ENCODE measurements at regions not wholly inside any gene's neighbourhood (a gene's known extent, or its start where the extent isn't known, plus 50 kb on each side); places are given as distances from the start of the nearest gene placed in this dataset.

DNA sequence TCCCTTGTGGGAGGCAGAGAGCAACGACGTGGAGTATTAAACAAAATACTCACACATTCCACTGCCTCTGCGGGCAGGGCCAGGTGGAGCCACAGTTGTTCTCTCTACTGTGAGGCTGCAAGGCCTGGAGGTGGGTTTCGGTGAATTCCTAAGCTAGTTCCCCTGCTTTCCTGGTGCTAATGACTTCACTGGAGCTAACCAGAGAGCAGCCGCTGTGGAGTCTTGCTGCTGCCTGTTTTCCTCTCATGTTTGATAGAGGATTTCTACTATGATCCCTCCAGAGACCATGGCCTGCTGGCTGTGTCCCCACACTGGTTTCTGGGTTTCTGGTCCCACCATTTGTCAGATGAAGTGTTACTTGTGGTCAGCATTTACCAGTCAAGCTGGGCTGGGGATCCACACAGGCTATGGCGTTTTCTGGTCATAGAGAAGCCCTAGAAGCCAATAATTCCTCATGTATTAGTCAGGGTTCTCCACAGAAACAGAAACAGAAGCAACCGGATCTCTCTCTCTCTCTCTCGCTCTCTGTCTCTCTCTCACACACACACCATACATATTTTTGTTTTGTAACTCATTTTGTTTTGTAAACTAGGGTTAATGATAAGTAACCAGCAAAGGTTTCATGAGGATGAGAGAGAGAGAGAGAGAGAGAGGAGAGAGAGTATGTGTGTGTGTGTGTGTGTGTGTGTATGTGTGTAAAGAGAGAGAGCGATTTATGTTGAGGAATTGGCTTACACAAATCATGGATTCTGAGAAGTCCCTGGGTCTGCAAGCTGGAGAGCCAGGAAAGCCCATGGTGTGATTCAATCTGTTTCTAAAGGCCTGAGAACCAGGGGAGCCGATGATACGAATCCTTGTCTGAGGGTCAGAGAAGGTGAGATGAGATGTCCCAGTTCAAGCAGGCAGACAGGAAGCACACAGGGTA, 403.0 kb downstream of the GADD45G start:
- DNase-seq: peak; percentile 90

DNA sequence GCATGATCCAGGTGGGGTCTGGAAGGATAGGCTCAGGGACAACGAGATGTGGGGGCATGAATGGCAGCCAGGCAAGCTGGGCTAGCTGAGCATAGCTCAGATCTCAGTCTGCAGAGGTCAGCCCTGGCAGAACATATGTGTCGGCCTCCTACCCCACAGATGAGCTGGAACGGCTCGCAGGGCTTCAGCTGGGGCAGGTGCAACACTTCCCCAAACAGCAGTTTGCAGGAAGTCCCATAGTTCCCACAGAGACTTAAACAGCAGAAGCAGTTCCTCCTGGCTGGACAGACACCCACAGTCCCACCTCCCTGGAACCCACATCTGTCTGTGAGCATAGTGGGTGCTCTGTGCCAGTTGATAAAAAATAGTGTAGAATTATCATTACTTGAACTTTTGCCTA, 404.6 kb downstream of the GADD45G start:
- DNase-seq: no peak

DNA sequence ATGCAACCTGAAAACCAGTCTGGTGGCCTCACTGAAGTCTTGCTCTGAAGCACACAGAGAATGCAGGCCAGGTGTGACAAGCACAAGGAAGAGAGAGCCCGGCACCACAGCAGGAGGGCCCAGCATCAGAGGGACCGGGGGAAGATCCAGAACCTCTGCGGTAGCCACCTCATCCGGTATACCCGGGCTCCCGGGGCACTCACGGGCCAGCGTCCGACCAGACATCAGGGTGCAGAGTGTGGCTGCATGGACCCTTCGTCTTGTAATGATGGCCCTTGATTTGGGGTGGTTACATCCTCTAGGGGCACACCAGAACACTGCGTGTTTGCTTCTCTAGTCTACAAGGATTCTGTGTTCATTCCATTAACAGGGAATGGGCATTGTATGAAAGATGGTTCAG, 406.0 kb downstream of the GADD45G start:
- DNase-seq: no peak

DNA sequence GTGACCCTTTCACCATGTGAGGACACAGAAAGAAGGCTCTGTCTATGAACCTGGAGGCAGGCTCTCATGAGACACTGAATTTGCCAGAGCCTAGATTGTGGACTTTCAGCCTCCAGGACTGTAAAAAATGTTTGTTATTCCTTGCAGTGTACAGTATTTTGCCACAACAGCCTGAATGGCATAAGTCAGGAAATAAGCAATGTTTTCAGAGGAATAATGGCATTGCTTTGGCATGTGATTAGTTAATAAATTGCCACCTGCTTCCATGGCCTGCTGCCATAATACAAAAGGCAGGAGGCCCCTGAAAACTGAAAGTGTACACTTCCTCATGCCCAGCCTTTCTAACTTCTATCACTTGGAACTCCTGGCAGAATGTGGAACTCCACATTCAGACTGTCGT, 408.1 kb downstream of the GADD45G start:
- DNase-seq: no peak

DNA sequence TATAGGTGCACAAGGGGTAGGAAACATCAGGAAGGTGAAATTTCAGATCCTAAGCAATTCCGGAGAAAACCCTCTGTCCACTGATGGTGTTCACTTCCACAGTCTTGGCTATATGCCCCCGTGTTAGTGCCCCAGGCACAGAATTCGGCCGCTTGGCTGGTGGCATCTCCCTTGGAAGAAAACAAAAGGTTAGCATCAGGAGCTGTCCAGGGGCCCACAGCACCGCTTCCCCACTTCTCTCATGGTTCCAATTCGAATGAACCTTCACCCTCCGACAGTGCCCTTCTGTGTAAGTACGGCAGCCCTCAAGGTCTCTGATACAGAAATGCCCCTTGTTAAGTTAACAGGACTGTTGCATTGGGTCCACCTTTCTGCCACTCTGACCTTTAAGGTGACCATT, 409.0 kb downstream of the GADD45G start:
- DNase-seq: no peak

DNA sequence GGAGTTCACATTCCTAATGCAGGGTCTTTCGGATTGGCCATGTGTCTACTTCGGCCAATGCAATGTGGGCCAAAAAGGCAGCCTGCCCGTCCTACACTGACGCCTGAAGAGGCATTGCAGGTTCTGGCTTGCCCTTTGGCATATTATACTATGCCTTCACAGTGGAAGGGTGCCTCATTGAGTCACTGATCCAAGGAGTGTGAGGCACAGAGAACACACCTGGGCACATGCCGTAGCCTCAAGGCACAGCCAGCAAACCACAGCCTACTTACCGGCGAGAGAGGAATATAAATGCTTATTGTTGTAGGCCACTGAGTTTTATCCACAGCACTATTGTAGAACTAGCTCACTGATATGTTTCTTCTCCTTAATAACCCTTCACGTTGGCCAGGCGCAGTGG, 409.6 kb downstream of the GADD45G start:
- no peak for DNase-seq

DNA sequence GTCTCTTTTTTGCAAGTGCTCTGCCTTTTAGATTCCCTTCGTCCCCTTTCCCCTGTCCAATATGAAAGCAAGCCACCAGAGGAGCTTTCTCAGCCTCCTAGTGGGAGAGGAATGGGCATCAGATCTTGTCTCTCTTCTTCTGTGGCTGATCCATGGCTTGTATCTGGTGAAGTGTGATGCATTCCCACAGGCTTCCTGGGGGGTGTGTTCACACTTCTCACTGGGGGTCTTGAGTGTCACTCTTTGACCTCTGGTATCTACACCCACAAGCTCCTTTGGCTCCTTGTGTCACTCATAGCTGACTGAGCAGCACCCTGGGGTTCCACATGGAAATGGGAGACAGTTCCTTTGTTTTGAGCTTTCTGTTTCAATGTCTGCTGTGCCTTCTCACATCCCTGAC, 411.5 kb downstream of the GADD45G start:
- no peak for DNase-seq

DNA sequence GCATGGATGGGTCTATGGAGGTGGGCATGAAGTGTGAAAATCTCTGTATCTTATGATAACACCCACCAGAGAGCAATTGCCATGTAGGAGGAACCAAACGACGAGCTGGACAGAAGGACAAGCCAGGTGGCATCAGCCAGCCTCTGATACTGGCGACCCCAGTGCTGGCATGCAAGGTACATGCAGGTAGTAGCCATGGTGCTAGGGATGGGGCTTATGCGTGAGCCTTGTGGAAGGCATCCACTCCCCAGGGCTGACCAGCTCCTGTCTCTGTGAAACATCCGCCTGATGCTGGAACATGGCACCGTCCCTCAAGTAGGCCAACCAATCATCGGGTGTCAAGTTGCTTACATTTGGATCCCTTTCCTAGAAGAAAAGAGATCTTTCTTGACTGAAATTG, 412.9 kb downstream of the GADD45G start:
- DNase-seq: no peak

DNA sequence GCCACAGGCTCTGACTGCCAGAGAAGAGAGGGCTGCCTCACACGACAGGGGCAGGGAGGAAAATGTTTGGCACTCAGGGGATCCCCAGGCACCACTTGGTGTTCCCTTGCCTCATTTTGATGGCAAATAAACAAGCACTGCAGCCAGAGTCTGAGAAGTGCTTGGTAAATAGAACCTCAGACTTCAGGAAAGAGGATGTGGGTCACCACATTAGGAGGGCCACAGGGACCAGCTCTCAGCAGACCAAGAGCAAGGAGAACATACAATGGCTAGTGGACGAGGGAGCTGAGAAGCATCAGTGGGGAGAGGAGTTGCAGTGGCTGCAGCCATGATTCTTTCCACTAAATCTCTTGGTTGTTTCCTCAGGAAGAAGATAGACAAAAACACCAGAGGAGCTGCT, 413.9 kb downstream of the GADD45G start:
- DNase-seq: no peak

DNA sequence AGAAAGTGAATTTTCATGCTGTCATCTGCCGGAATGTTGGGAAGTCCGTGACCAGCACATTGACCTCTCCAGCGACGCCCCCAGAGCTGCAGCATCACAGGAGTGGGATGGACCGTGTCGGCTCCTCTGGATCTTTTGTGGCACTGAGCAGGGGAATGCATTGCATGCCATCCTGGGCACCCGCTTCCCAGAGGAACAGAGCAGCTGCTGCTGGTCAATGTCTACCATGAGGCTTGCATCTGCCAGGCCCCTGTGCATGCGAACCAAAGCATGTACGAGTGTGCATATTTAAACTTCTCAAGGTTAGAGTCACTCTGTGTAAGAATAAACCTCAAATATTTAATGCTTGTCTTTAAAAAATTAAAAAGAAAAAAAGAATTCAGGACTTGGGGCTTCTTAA, 414.8 kb downstream of the GADD45G start:
- no peak for DNase-seq

DNA sequence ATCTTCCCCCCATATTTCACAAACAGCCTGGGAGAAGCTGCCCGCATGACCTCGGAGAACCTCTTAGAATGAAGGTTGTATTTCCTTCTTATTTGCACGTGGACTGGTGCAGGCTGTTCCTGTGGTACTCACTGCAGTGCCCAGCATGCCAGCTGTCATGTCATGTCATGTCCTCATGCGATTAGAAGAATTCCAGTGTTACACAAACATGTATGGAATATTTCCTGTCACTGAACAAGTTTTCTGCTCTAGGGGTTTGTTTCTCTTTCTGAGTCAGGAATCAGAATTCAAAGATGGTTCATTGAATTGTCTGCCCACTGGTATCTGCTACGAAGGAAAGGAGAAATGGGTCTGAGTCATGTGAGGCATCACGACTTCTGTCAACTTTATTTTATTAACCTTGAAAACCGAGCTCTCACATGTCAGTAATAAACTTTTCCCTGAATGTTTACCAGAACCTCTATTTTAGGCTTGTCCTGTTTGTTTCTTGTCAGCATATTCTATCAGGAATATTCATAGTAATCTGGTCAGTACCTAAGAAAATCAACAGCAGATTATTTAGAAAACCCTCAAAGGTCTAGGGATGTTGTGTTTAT, 415.6 kb downstream of the GADD45G start:
- DNase-seq: peak; percentile 79

DNA sequence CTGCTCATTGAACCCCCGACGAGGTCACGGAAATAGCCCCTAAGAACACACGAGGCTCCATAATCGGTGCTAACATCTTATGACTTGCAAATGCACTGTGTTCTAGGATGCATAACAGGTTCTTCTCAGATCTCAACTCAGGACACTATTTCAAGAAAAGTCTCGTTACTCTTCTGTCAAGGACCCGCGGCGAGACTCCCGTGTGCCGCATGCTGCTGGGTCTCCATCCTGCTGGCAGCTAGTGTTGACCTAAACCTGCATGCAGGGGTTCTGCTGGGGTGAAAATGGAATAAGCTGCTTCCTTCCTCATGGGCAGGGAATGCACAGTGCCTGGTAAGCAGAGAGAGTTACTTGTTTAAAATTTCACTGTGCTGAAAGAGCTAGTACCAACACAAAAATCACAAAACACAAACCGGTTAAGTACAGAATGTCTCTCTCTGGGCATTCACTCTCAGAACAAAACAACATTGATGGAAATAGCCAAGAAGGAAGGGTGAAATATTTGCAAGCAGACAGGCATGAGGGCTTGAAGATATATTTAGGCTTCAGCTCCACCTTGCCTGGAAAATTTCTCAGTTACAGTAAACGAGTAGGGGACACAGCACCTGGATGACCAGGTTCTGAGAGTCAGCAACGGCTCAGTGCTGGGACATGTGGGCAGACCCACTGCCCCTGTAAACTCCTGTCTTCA, 416.5 kb downstream of the GADD45G start:
- no peak for DNase-seq

DNA sequence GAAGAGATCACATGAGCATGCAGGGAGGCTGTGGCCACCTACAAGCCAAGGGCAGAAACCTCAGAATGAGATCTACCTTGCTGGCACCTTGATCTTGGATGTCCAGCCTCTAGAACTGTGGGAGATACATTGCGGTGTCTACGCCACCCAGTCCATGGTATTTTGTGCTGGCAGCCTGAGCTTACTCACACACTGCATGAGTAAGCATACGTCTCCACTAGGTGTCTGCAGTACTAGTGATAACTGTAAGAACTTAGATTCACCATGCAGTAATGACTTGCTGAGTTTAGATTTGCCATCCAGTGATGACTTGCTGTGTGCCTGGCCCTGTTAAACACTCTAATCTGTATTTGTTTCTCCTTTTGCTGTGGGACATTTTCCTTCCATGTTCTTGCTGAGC, 417.7 kb downstream of the GADD45G start:
- DNase-seq: no peak

DNA sequence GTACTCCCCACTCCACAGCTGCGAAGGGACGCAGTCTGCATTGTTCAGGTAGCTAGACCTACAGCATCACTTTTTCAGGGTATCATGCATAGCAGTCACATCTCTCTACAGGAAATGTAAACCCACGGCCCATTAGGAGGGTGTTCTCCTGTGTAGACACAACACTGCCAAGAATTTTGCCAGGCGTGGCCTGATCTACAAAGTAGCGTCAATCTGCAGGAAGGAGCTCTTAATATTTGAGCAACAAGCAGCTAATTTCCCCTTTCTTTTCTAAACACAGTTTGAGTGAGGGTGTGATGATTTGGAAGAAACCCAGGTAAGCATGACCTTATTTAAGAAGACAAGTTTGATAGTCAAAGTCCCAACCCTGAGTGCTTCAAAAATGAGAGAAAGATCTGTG, 419.0 kb downstream of the GADD45G start:
- no peak for DNase-seq

DNA sequence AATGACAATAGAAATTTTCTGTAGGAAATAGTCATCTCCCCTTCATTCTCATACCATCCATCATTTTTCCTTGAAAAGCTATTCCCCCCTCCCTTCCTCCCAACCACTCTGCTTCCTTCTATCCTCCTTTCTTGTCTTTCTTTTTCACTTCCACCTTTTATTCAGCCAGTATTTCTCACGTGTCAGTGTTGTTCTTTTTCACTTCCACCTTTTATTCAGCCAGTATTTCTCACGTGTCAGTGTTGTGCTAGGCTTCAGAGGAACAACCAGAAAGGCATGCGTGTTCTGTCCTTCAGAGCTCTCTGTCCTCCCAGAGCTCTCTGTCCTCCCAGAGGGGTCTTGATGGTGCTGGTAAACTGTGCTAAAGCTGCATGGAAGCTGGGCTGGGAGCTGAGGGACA, 419.6 kb downstream of the GADD45G start:
- no peak for DNase-seq

DNA sequence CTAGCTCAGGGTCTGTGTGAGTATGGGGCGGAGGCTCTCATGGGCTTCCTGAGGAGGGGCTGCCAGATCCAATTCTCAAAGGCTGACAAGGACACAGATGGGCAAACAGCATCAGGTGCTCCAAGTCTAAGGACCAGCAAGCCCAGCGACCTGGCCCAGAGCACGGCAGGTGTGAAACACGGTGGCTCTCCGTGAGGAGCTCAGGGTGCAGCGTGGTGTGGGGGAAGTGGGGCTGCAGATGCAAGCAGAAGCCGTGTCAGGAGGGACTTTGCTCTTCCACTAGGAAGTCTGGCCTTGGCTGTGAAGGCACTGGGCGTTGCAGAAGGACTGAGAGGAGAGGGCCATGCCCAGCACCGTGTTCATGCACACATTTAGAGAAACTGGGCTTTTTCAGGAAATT, 420.0 kb downstream of the GADD45G start:
- no peak for DNase-seq

DNA sequence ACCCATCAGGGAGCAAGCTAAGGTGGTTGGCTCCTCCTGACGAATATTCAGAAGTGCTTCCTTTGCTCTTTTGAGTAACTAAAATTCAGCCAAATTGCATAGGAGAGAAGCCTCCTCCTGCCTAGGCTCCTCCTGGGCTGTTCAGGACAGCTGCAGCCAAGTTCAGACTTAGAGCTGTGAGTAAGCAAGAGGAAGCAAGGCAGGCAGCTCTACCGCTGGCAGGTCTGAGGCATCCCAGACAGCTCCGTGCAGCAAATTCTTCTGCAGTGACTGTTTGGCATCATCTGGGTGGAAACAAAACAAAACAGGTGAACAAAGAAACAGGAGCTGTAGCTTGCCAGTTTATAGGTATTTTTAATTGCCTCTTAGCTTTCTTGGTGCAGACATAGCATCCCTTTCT, 421.0 kb downstream of the GADD45G start:
- no peak for DNase-seq

DNA sequence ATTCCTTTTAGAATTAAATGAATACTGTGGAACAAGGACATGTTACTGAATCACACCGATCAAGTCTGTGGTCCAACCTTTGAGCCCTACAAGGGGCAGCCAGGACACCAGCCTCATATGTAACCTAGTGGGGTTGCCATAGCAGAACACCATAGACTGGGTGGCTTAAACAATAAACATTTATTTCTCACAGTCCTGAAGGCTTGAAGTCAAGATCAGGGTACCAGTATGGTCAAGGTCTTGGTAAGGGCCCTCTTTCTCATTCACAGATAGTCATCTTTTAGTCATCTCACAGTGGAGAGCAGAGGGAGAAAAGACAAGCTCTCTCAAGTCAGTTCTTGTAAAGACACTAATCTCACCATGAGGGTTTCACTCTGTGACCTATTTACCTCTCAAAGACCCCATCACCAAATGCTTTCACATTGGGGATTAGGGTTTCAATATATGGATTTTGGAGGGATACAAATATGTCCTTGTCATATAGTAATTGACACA, 422.5 kb downstream of the GADD45G start:
- DNase-seq: no peak

DNA sequence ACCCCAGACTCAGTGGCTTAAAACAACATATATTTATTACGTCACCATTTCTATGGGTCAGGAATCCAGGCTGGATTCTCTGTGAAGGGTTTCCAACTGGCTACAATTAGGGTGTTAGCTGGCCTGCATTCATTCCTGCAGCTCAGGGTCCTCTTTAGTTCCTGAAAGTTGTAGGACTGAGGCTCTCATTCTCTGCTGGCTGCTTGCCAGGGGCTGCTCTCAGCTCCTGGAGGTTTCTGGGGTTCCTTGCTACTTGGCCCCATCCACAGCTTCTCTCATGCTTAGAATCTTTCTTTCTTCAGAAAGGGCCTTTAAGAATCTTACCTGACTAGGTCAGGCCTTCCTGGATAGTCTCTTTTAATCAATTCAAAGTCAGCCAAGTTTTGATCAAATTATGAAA, 424.6 kb downstream of the GADD45G start:
- DNase-seq: no peak

DNA sequence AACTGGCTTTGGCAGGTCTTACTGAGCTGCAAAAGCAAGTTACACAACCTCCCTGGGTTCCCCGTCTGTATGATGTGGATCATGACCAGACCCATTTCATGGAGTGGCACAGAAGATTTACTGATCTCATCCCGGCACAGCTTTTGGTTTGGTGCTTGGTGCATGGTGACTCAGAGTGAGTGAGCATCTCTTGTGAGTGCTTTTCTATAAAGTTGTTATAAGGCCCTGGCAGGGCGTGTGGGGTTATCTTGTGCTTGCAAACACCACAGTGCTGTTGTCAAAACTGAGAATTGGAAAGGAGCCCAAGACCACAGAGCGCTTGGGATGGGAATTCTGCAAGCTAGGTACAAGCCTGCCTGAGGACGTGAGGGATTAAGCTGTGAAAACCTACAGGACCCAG, 425.2 kb downstream of the GADD45G start:
- DNase-seq: no peak

DNA sequence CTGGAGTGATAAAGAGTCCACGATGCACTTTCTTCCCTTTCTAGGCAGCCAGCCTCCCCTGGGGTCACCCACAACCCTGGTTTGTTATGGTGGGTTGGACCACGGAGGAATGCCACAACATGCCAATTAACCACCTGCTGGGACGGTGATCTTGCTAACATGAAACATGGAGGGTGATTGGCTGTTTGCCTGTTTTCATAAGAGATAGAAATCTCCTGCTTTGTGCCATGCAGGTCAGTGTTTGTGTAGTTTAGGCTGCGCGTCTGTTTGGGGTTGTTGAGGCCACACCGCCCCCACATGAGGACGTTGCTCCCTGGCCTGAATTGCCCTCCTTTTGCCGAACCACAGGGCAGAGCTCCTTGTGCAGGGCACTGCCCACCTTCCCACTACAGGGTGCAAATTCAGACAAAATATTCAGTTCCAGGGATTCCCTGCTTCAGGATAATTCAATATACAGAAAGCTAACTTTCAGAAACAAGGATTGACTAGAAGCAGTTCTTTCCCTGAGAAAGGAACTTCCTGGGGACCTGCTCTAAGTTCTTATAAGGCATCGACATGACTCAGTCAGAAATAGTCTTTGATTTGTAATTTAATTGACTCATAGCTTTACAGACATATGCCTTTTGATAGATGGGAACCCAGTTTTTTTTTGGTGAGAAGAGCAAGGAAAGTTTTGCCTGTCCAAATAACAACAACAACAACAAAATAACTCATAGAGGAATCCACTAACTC, 427.6 kb downstream of the GADD45G start:
- DNase-seq: no peak

DNA sequence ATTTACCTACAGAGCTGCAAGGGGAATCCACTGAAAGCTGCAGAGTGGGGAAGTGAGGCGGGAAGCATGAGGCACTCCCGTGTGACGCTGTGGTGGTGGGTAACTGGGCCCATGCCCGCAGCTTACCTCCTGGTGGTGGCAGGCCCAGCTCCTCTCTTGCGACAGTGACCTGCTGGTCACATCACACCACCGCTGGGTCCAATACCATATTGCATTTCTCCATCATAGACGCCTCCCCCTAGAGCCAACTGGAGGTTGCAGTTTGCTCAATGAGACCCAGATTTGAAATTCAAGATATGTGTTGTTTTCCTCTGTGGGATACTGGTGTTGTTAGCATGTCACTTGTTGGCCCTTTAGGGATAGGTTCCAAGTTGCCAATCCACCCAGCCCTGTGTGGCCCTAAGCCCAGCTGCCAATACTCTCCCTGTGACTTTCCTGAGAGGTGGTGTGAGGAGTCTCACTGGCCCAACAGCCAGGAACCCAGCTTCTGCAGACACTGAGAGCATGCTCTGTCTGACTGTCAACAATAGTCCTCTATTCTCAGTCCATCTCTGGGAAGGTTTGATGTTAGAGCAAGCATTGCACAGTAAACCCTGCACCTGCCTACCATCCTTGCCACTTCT, 428.3 kb downstream of the GADD45G start:
- no peak for DNase-seq
